GM23338 (cell line): ENCODE measurements at regions not wholly inside any gene's neighbourhood (a gene's known extent, or its start where the extent isn't known, plus 50 kb on each side); places are given as distances from the start of the nearest gene placed in this dataset.

Experiments
- ATAC-seq: fragments of 200-7000 bp; cut with Tn5 transposase; 3 replicates; pipeline ENCODE4 v1.9.1; 2020
- DNase-seq: peaks from one replicate; pipeline ENCODE4 v3.0.0-alpha.2; 2015; ENCODE audit warnings: low spot score
- H2AFZ ChIP-seq: fragments of 200-600 bp; sonication (generic); 2 replicates; pipeline ENCODE4 v1.8.0; 2016; ENCODE audit warnings: antibody characterized with exemption, mild to moderate bottlenecking, moderate library complexity
- H3F3A ChIP-seq: fragments of 200-600 bp; sonication (generic); replicated peaks from 2 replicates; pipeline ENCODE4 v1.8.0; 2017; ENCODE audit warnings: antibody characterized with exemption, mixed run types, low read depth
- H3K27ac ChIP-seq: fragments of 200-600 bp; sonication (generic); 2 replicates; pipeline ENCODE4 v1.6.1; 2016; ENCODE audit warnings: low read depth
- H3K27me3 ChIP-seq: fragments of 200-600 bp; sonication (generic); 2 replicates; pipeline ENCODE4 v1.8.0; 2016; ENCODE audit warnings: mild to moderate bottlenecking, mixed run types, moderate library complexity; ENCODE audit not compliant: insufficient read depth
- H3K36me3 ChIP-seq: fragments of 200-600 bp; sonication (generic); 2 replicates; pipeline ENCODE4 v1.8.0; 2016; ENCODE audit warnings: mild to moderate bottlenecking; ENCODE audit not compliant: insufficient read depth
- H3K4me1 ChIP-seq: fragments of 200-600 bp; sonication (generic); 2 replicates; pipeline ENCODE4 v1.8.0; 2016; ENCODE audit warnings: mild to moderate bottlenecking, moderate library complexity; ENCODE audit not compliant: insufficient read depth
- H3K4me2 ChIP-seq: fragments of 200-600 bp; sonication (generic); 2 replicates; pipeline ENCODE4 v1.7.1; 2017; ENCODE audit warnings: mixed run types
- H3K4me3 ChIP-seq: fragments of 200-600 bp; sonication (generic); 2 replicates; pipeline ENCODE4 v1.6.1; 2016; ENCODE audit warnings: mixed run types
- H3K79me2 ChIP-seq: fragments of 200-600 bp; sonication (generic); replicated peaks from 2 replicates; pipeline ENCODE4 v1.8.0; 2017; ENCODE audit warnings: mild to moderate bottlenecking; ENCODE audit not compliant: insufficient read depth
- H3K9me2 ChIP-seq: fragments of 200-600 bp; sonication (generic); 2 replicates; pipeline ENCODE4 v1.8.0; 2017; ENCODE audit not compliant: insufficient read depth
- H4K20me1 ChIP-seq: fragments of 200-600 bp; sonication (generic); replicated peaks from 2 replicates; pipeline ENCODE4 v1.8.0; 2017; ENCODE audit warnings: mild to moderate bottlenecking; ENCODE audit not compliant: insufficient read depth
- H3K27ac Mint-ChIP-seq: 2 replicates; pipeline ENCODE4 v1.8.0; 2020; ENCODE audit warnings: inconsistent platforms, mild to moderate bottlenecking, moderate library complexity, mixed read lengths
- H3K27me3 Mint-ChIP-seq: 3 replicates; pipeline ENCODE4 v1.8.0; 2022; ENCODE audit warnings: low read depth, mild to moderate bottlenecking, moderate library complexity, mixed read lengths, inconsistent platforms; ENCODE audit not compliant: insufficient read depth, poor library complexity
- H3K36me3 Mint-ChIP-seq: 3 replicates; pipeline ENCODE4 v1.8.0; 2021; ENCODE audit warnings: low read depth, mild to moderate bottlenecking, inconsistent platforms, moderate library complexity, mixed read lengths
- H3K4me1 Mint-ChIP-seq: 3 replicates; pipeline ENCODE4 v1.8.0; 2020; ENCODE audit warnings: mild to moderate bottlenecking, inconsistent platforms, mixed read lengths
- H3K4me3 Mint-ChIP-seq: 3 replicates; pipeline ENCODE4 v1.8.0; 2021; ENCODE audit warnings: moderate library complexity, mild to moderate bottlenecking, inconsistent platforms, mixed read lengths
- H3K9me3 Mint-ChIP-seq: 3 replicates; pipeline ENCODE4 v1.8.0; 2020; ENCODE audit warnings: moderate library complexity, mild to moderate bottlenecking, inconsistent platforms, mixed read lengths
- CREB1 ChIP-seq: fragments of 250-450 bp; sonication (Bioruptor Pico); IDR thresholded peaks from 2 replicates; pipeline ENCODE4 v1.5.0; 2020; ENCODE audit warnings: low read depth, mild to moderate bottlenecking, moderate library complexity
- CTCF ChIP-seq, 2 experiments: fragments of 200-600 bp in 1 of 2; sonication (generic) in 1 of 2; conservative IDR thresholded peaks; 2 replicates each; pipeline versions ENCODE4 v1.5.1 to v1.6.1; 2016 to 2017; ENCODE audit warnings: antibody characterized with exemption in 2 of 2, low read depth in 2 of 2, mild to moderate bottlenecking in 2 of 2, moderate library complexity in 1 of 2
- ETS1 ChIP-seq: IDR thresholded peaks from 2 replicates; pipeline ENCODE4 v1.6.1; 2016; ENCODE audit warnings: antibody characterized with exemption
- EZH2 ChIP-seq: fragments of 200-600 bp; sonication (generic); IDR thresholded peaks from one replicate; pipeline ENCODE4 v1.8.0; 2017; ENCODE audit warnings: antibody characterized with exemption, mild to moderate bottlenecking, low read depth; ENCODE audit not compliant: unreplicated experiment
- EZH2phosphoT487 ChIP-seq: fragments of 200-600 bp; sonication (generic); IDR thresholded peaks from one replicate; pipeline ENCODE4 v1.8.1; 2018; ENCODE audit warnings: antibody characterized with exemption; ENCODE audit not compliant: unreplicated experiment
- JUNB ChIP-seq: IDR thresholded peaks from one replicate; pipeline ENCODE4 v1.6.1; 2016; ENCODE audit warnings: antibody characterized with exemption; ENCODE audit not compliant: unreplicated experiment
- NANOG ChIP-seq: IDR thresholded peaks from 2 replicates; pipeline ENCODE4 v1.6.1; 2016; ENCODE audit warnings: antibody characterized with exemption, borderline replicate concordance
- POLR2AphosphoS5 ChIP-seq: IDR thresholded peaks from 2 replicates; pipeline ENCODE4 v1.6.1; 2016; ENCODE audit warnings: antibody characterized with exemption, low read depth
- REST ChIP-seq: IDR thresholded peaks from one replicate; pipeline ENCODE4 v1.6.1; 2018; ENCODE audit warnings: antibody characterized with exemption; ENCODE audit not compliant: unreplicated experiment
- STAT1 ChIP-seq: IDR thresholded peaks from one replicate; pipeline ENCODE4 v1.6.1; 2016; ENCODE audit warnings: antibody characterized with exemption; ENCODE audit not compliant: unreplicated experiment
- ZNF114 ChIP-seq: fragments of 250-450 bp; sonication (Bioruptor Pico); IDR thresholded peaks from 2 replicates; pipeline ENCODE4 v1.5.0; 2020; ENCODE audit warnings: mild to moderate bottlenecking, moderate library complexity
- ZNF331 ChIP-seq: fragments of 250-450 bp; sonication (Bioruptor Pico); IDR thresholded peaks from 2 replicates; pipeline ENCODE4 v1.5.0; 2020; ENCODE audit warnings: low read depth, mild to moderate bottlenecking, moderate library complexity
- ZNF462 ChIP-seq: fragments of 250-450 bp; sonication (Bioruptor Pico); IDR thresholded peaks from 2 replicates; pipeline ENCODE4 v1.5.0; 2020; ENCODE audit warnings: mild to moderate bottlenecking, moderate library complexity

GRCh38 chr5:120160124-120160895 lies 303.8 kb upstream of the PRR16 start:
- Histone ChIP-seq H2AFZ (no peak overlapping the region), H3K36me3 (no peaks in the 10 kb centered on the region), H3K27me3 (no peaks in the 10 kb centered on the region), H3K4me3 (no peak overlapping the region), H3F3A (no peaks in the 10 kb centered on the region), H3K4me1 (no peaks in the 10 kb centered on the region), H4K20me1 (no peaks in the 10 kb centered on the region), H3K4me2 (no peak overlapping the region), H3K9me2 (no peaks in the 10 kb centered on the region), H3K27ac (no peak overlapping the region), H3K79me2 (no peaks in the 10 kb centered on the region)
- Mint-ChIP-seq H3K4me1 (no peaks in the 10 kb centered on the region), H3K27me3 (no peaks in the 10 kb centered on the region), H3K27ac (no peak overlapping the region), H3K36me3 (no peaks in the 10 kb centered on the region), H3K9me3 (no peaks in the 10 kb centered on the region), H3K4me3 (no peak overlapping the region)
- no peak for TF ChIP-seq CTCF (conservative IDR thresholded peaks at IDR 0.05; ENCODE audit: low read depth in 2 of 2)
- TF ChIP-seq EZH2phosphoT487: no peak
- no peak for TF ChIP-seq ETS1
- no peak for TF ChIP-seq REST
- TF ChIP-seq ZNF462 (CRISPR knock-in tag): no peak
- no peak for TF ChIP-seq POLR2AphosphoS5
- no peak for TF ChIP-seq EZH2
- no peak for TF ChIP-seq JUNB
- TF ChIP-seq ZNF114 (CRISPR knock-in tag): no peak
- no peak for TF ChIP-seq ZNF331 (CRISPR knock-in tag)
- TF ChIP-seq NANOG: no peak
- TF ChIP-seq CREB1 (CRISPR knock-in tag): no peak
- TF ChIP-seq STAT1: no peak
- no peak for ATAC-seq
- no peak for DNase-seq
